Ishikawa (cell line): ENCODE measurements at regions not wholly inside any gene's neighbourhood (a gene's known extent, or its start where the extent isn't known, plus 50 kb on each side); places are given as distances from the start of the nearest gene placed in this dataset.

ENCODE experiments used
- YY1 ChIP-seq: IDR thresholded peaks from 2 replicates; pipeline ENCODE4 v1.6.1; 2012; ENCODE audit warnings: low read depth
- TF ChIP-seq, protein P1 (sequence below): IDR thresholded peaks from 2 replicates; pipeline ENCODE4 v1.6.1; 2012; ENCODE audit warnings: low read depth, mild to moderate bottlenecking
- TF ChIP-seq, protein P2 (sequence below): IDR thresholded peaks from 2 replicates; pipeline ENCODE4 v1.6.1; 2012

DNA sequence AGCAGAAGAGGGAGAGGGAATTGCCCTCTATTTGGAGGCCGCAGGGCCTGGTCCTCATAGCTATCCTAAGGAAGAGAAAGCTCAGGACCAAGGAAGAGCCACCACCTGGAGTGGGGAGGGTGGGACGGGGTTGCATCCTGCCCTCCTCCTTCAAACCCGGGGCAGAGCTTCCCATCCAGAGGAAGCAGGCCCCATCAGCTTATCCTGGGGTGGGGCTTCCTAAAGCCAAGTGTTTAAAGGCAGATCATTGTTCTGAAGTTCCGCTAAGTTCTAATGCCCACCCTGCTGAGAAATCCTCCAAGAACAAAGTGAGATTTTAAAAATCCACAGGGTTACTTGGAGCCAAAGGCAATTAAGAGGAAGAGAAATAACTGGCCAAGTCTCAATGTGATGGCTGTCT lies 210.3 kb downstream of the C9orf152 start:
- TF ChIP-seq, protein P1, sequence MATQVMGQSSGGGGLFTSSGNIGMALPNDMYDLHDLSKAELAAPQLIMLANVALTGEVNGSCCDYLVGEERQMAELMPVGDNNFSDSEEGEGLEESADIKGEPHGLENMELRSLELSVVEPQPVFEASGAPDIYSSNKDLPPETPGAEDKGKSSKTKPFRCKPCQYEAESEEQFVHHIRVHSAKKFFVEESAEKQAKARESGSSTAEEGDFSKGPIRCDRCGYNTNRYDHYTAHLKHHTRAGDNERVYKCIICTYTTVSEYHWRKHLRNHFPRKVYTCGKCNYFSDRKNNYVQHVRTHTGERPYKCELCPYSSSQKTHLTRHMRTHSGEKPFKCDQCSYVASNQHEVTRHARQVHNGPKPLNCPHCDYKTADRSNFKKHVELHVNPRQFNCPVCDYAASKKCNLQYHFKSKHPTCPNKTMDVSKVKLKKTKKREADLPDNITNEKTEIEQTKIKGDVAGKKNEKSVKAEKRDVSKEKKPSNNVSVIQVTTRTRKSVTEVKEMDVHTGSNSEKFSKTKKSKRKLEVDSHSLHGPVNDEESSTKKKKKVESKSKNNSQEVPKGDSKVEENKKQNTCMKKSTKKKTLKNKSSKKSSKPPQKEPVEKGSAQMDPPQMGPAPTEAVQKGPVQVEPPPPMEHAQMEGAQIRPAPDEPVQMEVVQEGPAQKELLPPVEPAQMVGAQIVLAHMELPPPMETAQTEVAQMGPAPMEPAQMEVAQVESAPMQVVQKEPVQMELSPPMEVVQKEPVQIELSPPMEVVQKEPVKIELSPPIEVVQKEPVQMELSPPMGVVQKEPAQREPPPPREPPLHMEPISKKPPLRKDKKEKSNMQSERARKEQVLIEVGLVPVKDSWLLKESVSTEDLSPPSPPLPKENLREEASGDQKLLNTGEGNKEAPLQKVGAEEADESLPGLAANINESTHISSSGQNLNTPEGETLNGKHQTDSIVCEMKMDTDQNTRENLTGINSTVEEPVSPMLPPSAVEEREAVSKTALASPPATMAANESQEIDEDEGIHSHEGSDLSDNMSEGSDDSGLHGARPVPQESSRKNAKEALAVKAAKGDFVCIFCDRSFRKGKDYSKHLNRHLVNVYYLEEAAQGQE, result no peak
- TF ChIP-seq, protein P2, sequence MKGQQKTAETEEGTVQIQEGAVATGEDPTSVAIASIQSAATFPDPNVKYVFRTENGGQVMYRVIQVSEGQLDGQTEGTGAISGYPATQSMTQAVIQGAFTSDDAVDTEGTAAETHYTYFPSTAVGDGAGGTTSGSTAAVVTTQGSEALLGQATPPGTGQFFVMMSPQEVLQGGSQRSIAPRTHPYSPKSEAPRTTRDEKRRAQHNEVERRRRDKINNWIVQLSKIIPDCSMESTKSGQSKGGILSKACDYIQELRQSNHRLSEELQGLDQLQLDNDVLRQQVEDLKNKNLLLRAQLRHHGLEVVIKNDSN, result no peak
- TF ChIP-seq YY1, result no peak
